ENCODE measurements at regions not wholly inside any gene's neighbourhood (a gene's known extent, or its start where the extent isn't known, plus 50 kb on each side); places are given as distances from the start of the nearest gene placed in this dataset.

- Histone ChIP-seq H3K27ac (no peak overlapping the region), H3K9me3 (no peaks in the 10 kb centered on the region), H3K27me3 (no peaks in the 10 kb centered on the region), H3K4me1 (no peaks in the 10 kb centered on the region), H3K4me3 (no peak overlapping the region), H3K36me3 (no peaks in the 10 kb centered on the region)
- DNase-seq = no peak
- TF ChIP-seq, protein P1, sequence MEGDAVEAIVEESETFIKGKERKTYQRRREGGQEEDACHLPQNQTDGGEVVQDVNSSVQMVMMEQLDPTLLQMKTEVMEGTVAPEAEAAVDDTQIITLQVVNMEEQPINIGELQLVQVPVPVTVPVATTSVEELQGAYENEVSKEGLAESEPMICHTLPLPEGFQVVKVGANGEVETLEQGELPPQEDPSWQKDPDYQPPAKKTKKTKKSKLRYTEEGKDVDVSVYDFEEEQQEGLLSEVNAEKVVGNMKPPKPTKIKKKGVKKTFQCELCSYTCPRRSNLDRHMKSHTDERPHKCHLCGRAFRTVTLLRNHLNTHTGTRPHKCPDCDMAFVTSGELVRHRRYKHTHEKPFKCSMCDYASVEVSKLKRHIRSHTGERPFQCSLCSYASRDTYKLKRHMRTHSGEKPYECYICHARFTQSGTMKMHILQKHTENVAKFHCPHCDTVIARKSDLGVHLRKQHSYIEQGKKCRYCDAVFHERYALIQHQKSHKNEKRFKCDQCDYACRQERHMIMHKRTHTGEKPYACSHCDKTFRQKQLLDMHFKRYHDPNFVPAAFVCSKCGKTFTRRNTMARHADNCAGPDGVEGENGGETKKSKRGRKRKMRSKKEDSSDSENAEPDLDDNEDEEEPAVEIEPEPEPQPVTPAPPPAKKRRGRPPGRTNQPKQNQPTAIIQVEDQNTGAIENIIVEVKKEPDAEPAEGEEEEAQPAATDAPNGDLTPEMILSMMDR (IDR thresholded peaks at IDR 0.05) = no peak
- intact Hi-C loops (cut with DNase I; ENCODE audit: low total_unique reads) = no loop called here
These were observed 134.6 kb upstream of the KBTBD8 start for GRCh38 chr3:66863205-66864111.

DNA sequence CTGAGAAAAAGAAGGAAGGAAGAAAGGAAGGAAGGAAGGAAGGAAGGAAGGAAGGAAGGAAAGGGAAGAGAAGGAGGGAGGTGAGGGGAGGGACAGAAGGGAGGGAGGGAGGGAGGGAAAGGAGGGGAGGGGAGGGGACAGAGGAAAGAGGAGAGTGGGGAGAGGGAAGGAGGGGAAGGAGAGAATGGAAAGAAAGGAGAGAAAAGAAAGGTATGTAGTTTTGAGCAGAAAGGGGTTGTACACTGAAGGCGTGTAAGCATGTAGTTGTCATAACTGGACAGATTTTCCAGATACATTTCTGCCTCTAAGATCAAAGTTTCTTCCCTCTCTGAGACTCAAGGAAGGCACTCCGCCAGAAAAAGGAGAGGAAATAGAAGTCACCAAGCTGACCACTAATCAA, 113.4 kb upstream of the KBTBD8 start:
- Histone ChIP-seq H3K9me3 (no peaks in the 10 kb centered on the region), H3K27me3 (no peaks in the 10 kb centered on the region), H3K4me1 (no peaks in the 10 kb centered on the region), H3K36me3 (no peaks in the 10 kb centered on the region), H3K27ac (no peak overlapping the region), H3K4me3 (no peak overlapping the region)
- TF ChIP-seq, protein P1 (IDR thresholded peaks at IDR 0.05) = no peak
- DNase-seq = no peak
- intact Hi-C loops (cut with DNase I; ENCODE audit: low total_unique reads) = no loop called here

DNA sequence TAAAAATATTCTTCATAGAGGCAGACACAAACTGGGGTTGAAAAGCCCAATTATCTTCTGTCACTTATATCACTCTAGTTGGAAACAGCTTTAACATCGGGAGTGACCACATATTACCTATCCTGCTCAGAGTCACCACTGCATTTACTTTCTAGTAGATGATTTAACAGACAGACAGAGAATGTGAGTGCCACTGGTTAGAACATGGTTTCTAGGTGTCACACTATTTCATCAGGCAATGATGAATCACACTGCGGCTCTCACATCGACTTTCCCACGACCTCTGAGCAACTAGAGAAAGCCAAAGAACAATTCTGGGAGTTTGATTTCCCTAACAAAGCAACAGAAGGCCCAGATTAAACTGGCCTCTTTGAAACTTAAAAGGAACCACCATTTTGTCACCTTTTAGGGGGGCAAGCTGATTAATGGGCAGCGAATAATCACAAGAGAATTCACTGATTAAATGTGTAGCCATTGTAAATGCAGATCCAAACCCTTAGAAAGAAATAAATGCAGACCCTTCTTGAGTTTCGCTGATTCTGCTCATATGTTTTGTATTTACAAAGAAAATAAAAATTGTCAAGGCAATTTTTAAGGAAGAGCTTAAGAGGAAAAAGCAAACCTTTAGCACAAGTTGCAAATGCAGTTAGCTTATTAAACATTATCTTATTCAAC, 112.6 kb upstream of the KBTBD8 start:
- no peak for DNase-seq
- Histone ChIP-seq H3K27ac (no peak overlapping the region), H3K4me1 (no peaks in the 10 kb centered on the region), H3K36me3 (no peaks in the 10 kb centered on the region), H3K4me3 (no peak overlapping the region), H3K27me3 (no peaks in the 10 kb centered on the region), H3K9me3 (no peaks in the 10 kb centered on the region)
- TF ChIP-seq, protein P1 (IDR thresholded peaks at IDR 0.05) = no peak
- intact Hi-C loops (cut with DNase I; ENCODE audit: low total_unique reads) = no loop called here

DNA sequence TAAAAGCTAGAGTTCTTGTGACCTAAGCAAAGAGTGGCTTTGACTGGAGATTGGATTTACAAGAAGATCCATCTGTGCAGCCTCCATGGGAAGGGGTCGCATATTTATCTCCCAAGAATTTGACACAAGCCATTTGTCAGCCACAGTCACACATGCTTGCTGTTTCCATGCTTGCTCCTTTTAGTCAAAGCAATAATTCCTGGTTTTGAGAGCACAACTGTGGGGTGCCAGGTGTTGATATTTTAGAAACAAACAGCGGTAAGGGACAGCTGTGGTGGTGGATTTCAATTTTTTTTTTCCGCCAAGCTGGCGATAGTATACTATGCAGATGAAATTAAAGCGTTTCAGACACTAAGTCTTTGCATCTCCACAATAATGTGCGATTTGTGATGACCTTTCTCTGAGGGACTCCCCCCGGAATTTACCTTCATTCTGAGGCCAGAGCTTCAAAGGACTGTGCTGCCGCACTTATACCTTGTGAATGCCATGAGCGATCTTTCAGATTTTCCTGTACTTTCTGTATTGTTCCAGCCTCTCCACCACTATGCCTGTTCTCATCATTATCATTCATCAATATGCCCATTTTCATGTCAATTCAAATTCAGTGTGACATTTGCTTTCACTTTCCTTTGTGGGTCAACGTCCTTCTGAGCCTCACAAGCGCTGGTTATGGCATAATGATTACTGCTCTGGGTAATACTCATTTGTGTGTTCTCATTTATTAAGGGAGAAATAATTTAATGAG, 108.2 kb upstream of the KBTBD8 start:
- Histone ChIP-seq H3K27me3 (peaks cover 0 to 4% of the 10 kb centered on the region in 2 donors), H3K9me3 (peaks cover 0 to under 1% (median 0%) of the 10 kb centered on the region in 3 donors), H3K36me3 (no peaks in the 10 kb centered on the region), H3K4me1 (no peaks in the 10 kb centered on the region), H3K27ac (no peak overlapping the region), H3K4me3 (no peak overlapping the region)
- no peak for DNase-seq
- intact Hi-C loops (cut with DNase I; ENCODE audit: low total_unique reads) = no loop called here
- TF ChIP-seq, protein P1 (IDR thresholded peaks at IDR 0.05) = no peak

DNA sequence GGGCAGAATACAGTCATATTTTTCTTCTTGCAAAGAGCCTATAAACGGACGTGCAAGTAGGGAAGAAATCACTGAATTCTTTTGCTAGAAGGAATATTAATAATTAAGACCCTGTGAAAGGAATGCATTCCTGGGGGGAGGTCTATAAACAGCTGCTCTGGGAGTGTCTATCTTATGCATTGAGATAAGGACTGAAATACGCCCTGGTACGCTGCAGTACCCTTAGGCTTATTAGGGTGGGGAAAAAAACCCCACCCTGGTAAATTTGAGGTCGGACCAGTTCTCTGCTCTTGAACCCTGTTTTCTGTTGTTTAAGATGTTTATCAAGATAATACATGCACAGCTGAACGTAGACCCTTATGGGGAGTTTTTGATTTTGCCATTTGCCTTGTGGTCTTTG, 100.0 kb upstream of the KBTBD8 start:
- TF ChIP-seq, protein P1 (IDR thresholded peaks at IDR 0.05) = no peak
- no peaks in the 10 kb centered on the region for H3K4me1 ChIP-seq
- no peak overlapping the region for H3K4me3 ChIP-seq
- no peak for DNase-seq
- no peak overlapping the region for H3K27ac ChIP-seq
- peaks cover 0 to 26% (median 24%) of the 10 kb centered on the region in 3 donors for H3K9me3 ChIP-seq
- intact Hi-C loops (cut with DNase I; ENCODE audit: low total_unique reads) = no loop called here
- H3K27me3 ChIP-seq = no peaks in the 10 kb centered on the region
- H3K36me3 ChIP-seq = no peaks in the 10 kb centered on the region
